PC-9 (cell line): ENCODE measurements at regions not wholly inside any gene's neighbourhood (a gene's known extent, or its start where the extent isn't known, plus 50 kb on each side); places are given as distances from the start of the nearest gene placed in this dataset.

Experiments
- BruUV-seq: library from RNA; stranded (reverse); fragments of 400-500 nt; replicated peaks from 2 replicates; lab custom pipeline; 2021; lab: Mats Ljungman, UMichigan
- CTCF ChIA-PET: fragments of 300-600 bp; sonication (Branson Sonifier 250); formaldehyde crosslinking; loops from one replicate; lab custom pipeline; 2022; ENCODE audit warnings: antibody characterized with exemption; lab: Charles Lee
- POLR2A ChIA-PET: fragments of 300-600 bp; sonication (Branson Sonifier 250); formaldehyde crosslinking; loops from one replicate; lab custom pipeline; 2022; ENCODE audit warnings: antibody characterized with exemption; ENCODE audit not compliant: unreplicated experiment; lab: Charles Lee
- DNase-seq, 2 experiments: peaks; one replicate each; pipeline versions ENCODE4 v3.0.0 to v3.0.0-alpha.2; 2015 to 2022; ENCODE audit warnings: mixed read lengths in 1 of 2
- H2AFZ ChIP-seq: fragments of 200-600 bp; sonication (generic); 2 replicates; pipeline ENCODE4 v1.8.1; 2017; ENCODE audit warnings: antibody characterized with exemption
- H3F3A ChIP-seq: fragments of 200-600 bp; sonication (generic); 2 replicates; pipeline ENCODE4 v1.8.1; 2017; ENCODE audit warnings: antibody characterized with exemption, mild to moderate bottlenecking, low read depth; ENCODE audit not compliant: insufficient read depth
- H3K27ac ChIP-seq: fragments of 200-600 bp; sonication (generic); 2 replicates; pipeline ENCODE4 v1.6.1; 2016; ENCODE audit warnings: mixed run types
- H3K27me3 ChIP-seq: fragments of 200-600 bp; sonication (generic); 2 replicates; pipeline ENCODE4 v1.6.1; 2016; ENCODE audit warnings: low read depth, mixed run types; ENCODE audit not compliant: insufficient read depth
- H3K36me3 ChIP-seq: fragments of 200-600 bp; sonication (generic); 2 replicates; pipeline ENCODE4 v1.6.1; 2016; ENCODE audit warnings: low read depth, mixed run types
- H3K4me1 ChIP-seq: fragments of 200-600 bp; sonication (generic); replicated peaks from 2 replicates; pipeline ENCODE4 v1.6.1; 2016; ENCODE audit warnings: mixed run types; ENCODE audit not compliant: insufficient read depth
- H3K4me2 ChIP-seq: fragments of 200-600 bp; sonication (generic); 2 replicates; pipeline ENCODE4 v1.6.1; 2017; ENCODE audit warnings: mixed run types
- H3K4me3 ChIP-seq: fragments of 200-600 bp; sonication (generic); 2 replicates; pipeline ENCODE4 v1.6.1; 2016; ENCODE audit warnings: mixed run types
- H3K79me2 ChIP-seq: fragments of 200-600 bp; sonication (generic); 2 replicates; pipeline ENCODE4 v1.6.1; 2017; ENCODE audit warnings: low read depth, mixed run types
- H3K9me2 ChIP-seq: fragments of 200-600 bp; sonication (generic); 2 replicates; pipeline ENCODE4 v1.8.1; 2017; ENCODE audit warnings: mild to moderate bottlenecking; ENCODE audit not compliant: insufficient read depth
- H3K9me3 ChIP-seq: fragments of 200-600 bp; sonication (generic); 2 replicates; pipeline ENCODE4 v1.8.1; 2016; ENCODE audit warnings: low read depth; ENCODE audit not compliant: insufficient read depth
- H4K20me1 ChIP-seq: fragments of 200-600 bp; sonication (generic); 2 replicates; pipeline ENCODE4 v1.8.1; 2017; ENCODE audit not compliant: insufficient read depth
- CTCF ChIP-seq: fragments of 200-600 bp; sonication (generic); conservative IDR thresholded peaks from 2 replicates; pipeline ENCODE4 v1.6.1; 2017; ENCODE audit warnings: mixed run types, antibody characterized with exemption, mild to moderate bottlenecking, moderate library complexity
- EZH2 ChIP-seq: fragments of 200-600 bp; sonication (generic); IDR thresholded peaks from 2 replicates; pipeline ENCODE4 v1.8.0; 2017; ENCODE audit warnings: antibody characterized with exemption, low read depth
- intact Hi-C: fragments of 100-400 bp; cut with micrococcal nuclease; formaldehyde crosslinking; loops from one replicate; pipeline ENCODE4 v1.10.0; 2022; ENCODE audit not compliant: unreplicated experiment

GRCh38 chr5:2387634-2388325, 363.7 kb downstream of the IRX2 start:
- Histone ChIP-seq H3K4me1 (no peaks in the 10 kb centered on the region), H3K27ac (no peak overlapping the region), H3K27me3 (peaks cover 98% of the 10 kb centered on the region), H3F3A (no peaks in the 10 kb centered on the region), H2AFZ (no peak overlapping the region; the same call in 1 of the 2 replicates), H3K9me2 (no peaks in the 10 kb centered on the region), H3K9me3 (no peaks in the 10 kb centered on the region), H3K4me3 (no peak overlapping the region), H3K79me2 (no peaks in the 10 kb centered on the region), H3K36me3 (no peaks in the 10 kb centered on the region), H4K20me1 (0 out of 2 replicates have a peak, but pooled peaks cover 4% of the 10 kb centered on the region), H3K4me2 (no peak overlapping the region)
- no peak for TF ChIP-seq CTCF
- TF ChIP-seq EZH2: no peak
- POLR2A ChIA-PET: no interaction called here
- no TSS peak for BruUV-seq
- DNase-seq: no peak
- intact Hi-C loops: no loop called here
- CTCF ChIA-PET: no interaction called here

- H2AFZ ChIP-seq: no peak overlapping the region; the same call in 1 of the 2 replicates
- H3K9me2 ChIP-seq: no peaks in the 10 kb centered on the region
- H3F3A ChIP-seq: no peaks in the 10 kb centered on the region
- no peaks in the 10 kb centered on the region for H3K79me2 ChIP-seq
- H3K36me3 ChIP-seq: no peaks in the 10 kb centered on the region
- DNase-seq: no peak
- peaks cover 99% of the 10 kb centered on the region for H3K27me3 ChIP-seq
- CTCF ChIA-PET: no interaction called here
- no peak overlapping the region for H3K4me3 ChIP-seq
- no peaks in the 10 kb centered on the region for H3K9me3 ChIP-seq
- H3K4me2 ChIP-seq: no peak overlapping the region
- H3K27ac ChIP-seq: no peak overlapping the region
- intact Hi-C loops: no loop called here
- TF ChIP-seq EZH2 (no peak), CTCF (no peak)
- H3K4me1 ChIP-seq: no peaks in the 10 kb centered on the region
- BruUV-seq: no TSS peak
- POLR2A ChIA-PET: no interaction called here
- 0 out of 2 replicates have a peak, but pooled peaks cover 4% of the 10 kb centered on the region for H4K20me1 ChIP-seq
Measured at GRCh38 chr5:2387250-2387633, 364.2 kb downstream of the IRX2 start.

- 0 out of 2 replicates have a peak, but pooled peaks cover 4% of the 10 kb centered on the region for H4K20me1 ChIP-seq
- no peak for DNase-seq
- POLR2A ChIA-PET: no interaction called here
Measured at GRCh38 chr5:2385818-2386217, 365.7 kb downstream of the IRX2 start.

More at GRCh38 chr5:2385818-2386217, 365.7 kb downstream of the IRX2 start:
- Histone ChIP-seq H3K4me1 (no peaks in the 10 kb centered on the region), H3K79me2 (no peaks in the 10 kb centered on the region), H3K27me3 (peaks cover 100% of the 10 kb centered on the region), H3K4me2 (no peak overlapping the region), H2AFZ (no peak overlapping the region), H3K36me3 (no peaks in the 10 kb centered on the region), H3K4me3 (no peak overlapping the region), H3F3A (no peaks in the 10 kb centered on the region), H3K9me3 (no peaks in the 10 kb centered on the region), H3K9me2 (no peaks in the 10 kb centered on the region), H3K27ac (no peak overlapping the region)
- no TSS peak for BruUV-seq
- CTCF ChIA-PET: no interaction called here
- TF ChIP-seq CTCF (no peak), EZH2 (no peak)
- intact Hi-C loops: no loop called here
